ENCODE measurements at regions not wholly inside any gene's neighbourhood (a gene's known extent, or its start where the extent isn't known, plus 50 kb on each side); places are given as distances from the start of the nearest gene placed in this dataset.

DNA sequence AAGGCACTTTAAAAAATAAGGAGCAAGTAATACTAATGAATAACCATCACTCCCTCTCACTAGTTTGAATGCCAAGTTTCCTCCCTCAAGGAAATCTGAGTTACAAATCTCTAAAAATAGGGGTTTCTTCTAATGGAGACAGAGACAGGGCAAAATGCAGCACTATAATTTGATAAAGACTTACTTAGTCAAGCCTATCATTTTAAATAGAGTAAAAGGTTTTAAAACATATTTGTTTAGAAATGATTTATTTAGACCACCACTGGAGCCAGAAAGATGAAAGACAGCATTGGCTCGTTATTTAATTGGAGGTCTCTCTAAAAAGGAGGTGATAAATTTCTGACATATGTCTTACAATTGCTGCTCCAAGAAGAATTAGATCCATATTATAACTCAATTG is 228.7 kb downstream of the TLE1 start:
- Histone ChIP-seq H2AFZ (replicated peaks) (no peak overlapping the region), H3F3A (ENCODE audit: low read depth) (no peaks in the 10 kb centered on the region), H3K9me3 (ENCODE audit: low read depth) (no peaks in the 10 kb centered on the region), H3K4me2 (no peak overlapping the region), H4K20me1 (ENCODE audit: low read depth) (no peaks in the 10 kb centered on the region), H3K79me2 (ENCODE audit: low read depth) (no peaks in the 10 kb centered on the region), H3K4me1 (no peaks in the 10 kb centered on the region), H3K27me3 (no peaks in the 10 kb centered on the region), H3K9ac (no peak overlapping the region), H3K4me3 (no peak overlapping the region), H3K27ac (no peak overlapping the region), H3K36me3 (no peaks in the 10 kb centered on the region)
- Mint-ChIP-seq H3K4me1 (peaks cover 11% of the 10 kb centered on the region), H3K4me3 (no peak overlapping the region), H3K27ac (no peak overlapping the region), H3K36me3 (no peaks in the 10 kb centered on the region), H3K27me3 (ENCODE audit: insufficient read depth, low read depth) (no peaks in the 10 kb centered on the region), H3K9me3 (peaks cover 10% of the 10 kb centered on the region)
- TF ChIP-seq, protein P1, sequence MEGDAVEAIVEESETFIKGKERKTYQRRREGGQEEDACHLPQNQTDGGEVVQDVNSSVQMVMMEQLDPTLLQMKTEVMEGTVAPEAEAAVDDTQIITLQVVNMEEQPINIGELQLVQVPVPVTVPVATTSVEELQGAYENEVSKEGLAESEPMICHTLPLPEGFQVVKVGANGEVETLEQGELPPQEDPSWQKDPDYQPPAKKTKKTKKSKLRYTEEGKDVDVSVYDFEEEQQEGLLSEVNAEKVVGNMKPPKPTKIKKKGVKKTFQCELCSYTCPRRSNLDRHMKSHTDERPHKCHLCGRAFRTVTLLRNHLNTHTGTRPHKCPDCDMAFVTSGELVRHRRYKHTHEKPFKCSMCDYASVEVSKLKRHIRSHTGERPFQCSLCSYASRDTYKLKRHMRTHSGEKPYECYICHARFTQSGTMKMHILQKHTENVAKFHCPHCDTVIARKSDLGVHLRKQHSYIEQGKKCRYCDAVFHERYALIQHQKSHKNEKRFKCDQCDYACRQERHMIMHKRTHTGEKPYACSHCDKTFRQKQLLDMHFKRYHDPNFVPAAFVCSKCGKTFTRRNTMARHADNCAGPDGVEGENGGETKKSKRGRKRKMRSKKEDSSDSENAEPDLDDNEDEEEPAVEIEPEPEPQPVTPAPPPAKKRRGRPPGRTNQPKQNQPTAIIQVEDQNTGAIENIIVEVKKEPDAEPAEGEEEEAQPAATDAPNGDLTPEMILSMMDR (IDR thresholded peaks at IDR 0.05) = no peak
- TF ChIP-seq EZH2 (IDR thresholded peaks at IDR 0.05) (no peak), EZH2phosphoT487 (IDR thresholded peaks at IDR 0.05) (no peak)
- no peak for DNase-seq (ENCODE audit: low spot score)

- Mint-ChIP-seq H3K36me3 (no peaks in the 10 kb centered on the region), H3K4me3 (no peak overlapping the region), H3K4me1 (peaks cover 11% of the 10 kb centered on the region), H3K27me3 (ENCODE audit: insufficient read depth, low read depth) (no peaks in the 10 kb centered on the region), H3K27ac (no peak overlapping the region), H3K9me3 (peaks cover 10% of the 10 kb centered on the region)
- DNase-seq (ENCODE audit: low spot score) = no peak
- Histone ChIP-seq H3K4me2 (no peak overlapping the region), H3K79me2 (ENCODE audit: low read depth) (no peaks in the 10 kb centered on the region), H3K36me3 (no peaks in the 10 kb centered on the region), H3K9me3 (ENCODE audit: low read depth) (no peaks in the 10 kb centered on the region), H3K4me1 (no peaks in the 10 kb centered on the region), H2AFZ (replicated peaks) (no peak overlapping the region), H3K27me3 (no peaks in the 10 kb centered on the region), H3K4me3 (no peak overlapping the region), H3K9ac (no peak overlapping the region), H4K20me1 (ENCODE audit: low read depth) (no peaks in the 10 kb centered on the region), H3K27ac (no peak overlapping the region), H3F3A (ENCODE audit: low read depth) (no peaks in the 10 kb centered on the region)
- no peak for TF ChIP-seq EZH2phosphoT487 (IDR thresholded peaks at IDR 0.05)
- no peak for TF ChIP-seq EZH2 (IDR thresholded peaks at IDR 0.05)
- TF ChIP-seq, protein P1 (IDR thresholded peaks at IDR 0.05) = no peak
These were observed 229.8 kb downstream of the TLE1 start for GRCh38 chr9:81459591-81459990.

DNA sequence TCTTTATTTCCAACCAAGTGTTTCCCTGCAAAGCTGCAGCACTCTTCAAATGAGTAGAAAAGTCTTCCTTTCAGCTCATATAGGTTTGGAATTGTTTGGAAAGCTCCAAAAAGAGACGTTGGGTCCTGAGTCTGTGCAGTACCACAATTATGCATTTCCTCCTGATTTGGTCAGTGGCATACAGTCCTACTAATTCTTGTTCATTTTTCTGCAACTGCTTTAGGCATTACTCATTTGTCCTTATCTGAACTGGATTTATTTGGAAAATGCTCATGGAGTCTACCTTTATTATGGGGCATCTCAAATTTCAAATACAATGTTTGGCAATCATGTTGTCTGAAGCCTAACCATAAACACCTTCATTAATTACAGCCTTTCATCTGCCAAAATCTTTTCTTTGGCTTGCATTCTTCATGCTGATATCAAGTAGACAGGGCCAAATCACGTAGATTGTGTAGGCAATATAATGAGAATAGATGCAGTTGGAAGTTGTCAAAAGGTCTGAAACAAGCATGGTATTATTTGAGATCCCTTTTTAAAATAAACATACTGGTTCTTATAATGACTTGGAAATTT is 232.8 kb downstream of the TLE1 start:
- no peak overlapping the region for H3K4me3 Mint-ChIP-seq
- H3K4me1 Mint-ChIP-seq = peaks cover 11% of the 10 kb centered on the region
- H2AFZ ChIP-seq (replicated peaks) = no peak overlapping the region
- no peak overlapping the region for H3K4me3 ChIP-seq
- no peak overlapping the region for H3K9ac ChIP-seq
- H3K79me2 ChIP-seq (ENCODE audit: low read depth) = no peaks in the 10 kb centered on the region
- no peaks in the 10 kb centered on the region for H3K36me3 ChIP-seq
- no peaks in the 10 kb centered on the region for H4K20me1 ChIP-seq (ENCODE audit: low read depth)
- no peak overlapping the region for H3K27ac Mint-ChIP-seq
- no peaks in the 10 kb centered on the region for H3K27me3 ChIP-seq
- H3K9me3 Mint-ChIP-seq = peaks cover 10% of the 10 kb centered on the region
- TF ChIP-seq EZH2phosphoT487 (IDR thresholded peaks at IDR 0.05) (no peak), EZH2 (IDR thresholded peaks at IDR 0.05) (no peak)
- TF ChIP-seq, protein P1 (IDR thresholded peaks at IDR 0.05) = no peak
- no peak overlapping the region for H3K4me2 ChIP-seq
- no peaks in the 10 kb centered on the region for H3F3A ChIP-seq (ENCODE audit: low read depth)
- no peaks in the 10 kb centered on the region for H3K9me3 ChIP-seq (ENCODE audit: low read depth)
- H3K36me3 Mint-ChIP-seq = no peaks in the 10 kb centered on the region
- H3K27me3 Mint-ChIP-seq (ENCODE audit: insufficient read depth, low read depth) = peaks cover 2% of the 10 kb centered on the region
- H3K4me1 ChIP-seq = no peaks in the 10 kb centered on the region
- DNase-seq (ENCODE audit: low spot score) = no peak
- H3K27ac ChIP-seq = no peak overlapping the region

Data from neural progenitor cell (in vitro differentiated cells).